ENCODE measurements at regions not wholly inside any gene's neighbourhood (a gene's known extent, or its start where the extent isn't known, plus 50 kb on each side); places are given as distances from the start of the nearest gene placed in this dataset.

DNA sequence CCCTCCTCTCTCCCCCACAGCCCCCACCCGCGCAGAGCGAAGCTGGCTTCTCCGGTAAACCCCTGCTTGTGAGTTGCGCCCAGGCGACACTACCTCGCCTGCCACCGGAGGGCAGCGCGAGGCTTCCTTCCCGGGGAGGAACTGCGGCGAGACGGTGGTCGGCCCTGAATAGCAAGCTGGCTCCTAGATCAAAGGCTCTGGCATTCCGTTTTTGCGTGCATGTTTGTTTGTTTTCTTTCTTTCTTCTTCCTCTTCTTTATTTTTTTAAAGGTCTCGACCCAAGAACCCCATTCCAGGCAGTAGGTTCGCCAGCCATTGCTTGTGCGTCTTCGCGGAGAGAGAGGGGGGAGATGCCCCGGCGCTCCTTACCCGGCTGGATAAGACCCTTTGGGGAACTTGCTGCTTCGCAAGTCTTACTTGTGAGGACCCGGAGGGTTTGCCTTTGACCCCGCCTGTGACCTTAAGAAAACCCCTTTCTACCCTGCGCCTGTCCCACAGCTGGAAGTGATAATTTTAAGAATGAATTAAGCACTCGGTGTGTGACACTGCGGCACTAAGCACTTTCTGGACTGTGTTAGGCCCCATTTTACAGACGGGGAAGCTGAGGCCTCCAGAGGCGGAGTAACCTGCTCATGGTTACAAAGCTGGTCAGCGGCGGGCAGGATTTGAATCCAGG, 92.7 kb upstream of the SIRPA start:
- Mint-ChIP-seq H3K36me3 (ENCODE audit: insufficient read depth, unreplicated experiment) (no peaks in the 10 kb centered on the region), H3K9me3 (ENCODE audit: unreplicated experiment) (no peaks in the 10 kb centered on the region), H3K27me3 (ENCODE audit: insufficient read depth, unreplicated experiment) (no peaks in the 10 kb centered on the region), H3K27ac (ENCODE audit: low read depth, unreplicated experiment) (no peak overlapping the region), H3K4me1 (ENCODE audit: insufficient read depth, unreplicated experiment) (peaks cover 4% of the 10 kb centered on the region), H3K4me3 (ENCODE audit: unreplicated experiment) (no peak overlapping the region)
- TF ChIP-seq, protein P1, sequence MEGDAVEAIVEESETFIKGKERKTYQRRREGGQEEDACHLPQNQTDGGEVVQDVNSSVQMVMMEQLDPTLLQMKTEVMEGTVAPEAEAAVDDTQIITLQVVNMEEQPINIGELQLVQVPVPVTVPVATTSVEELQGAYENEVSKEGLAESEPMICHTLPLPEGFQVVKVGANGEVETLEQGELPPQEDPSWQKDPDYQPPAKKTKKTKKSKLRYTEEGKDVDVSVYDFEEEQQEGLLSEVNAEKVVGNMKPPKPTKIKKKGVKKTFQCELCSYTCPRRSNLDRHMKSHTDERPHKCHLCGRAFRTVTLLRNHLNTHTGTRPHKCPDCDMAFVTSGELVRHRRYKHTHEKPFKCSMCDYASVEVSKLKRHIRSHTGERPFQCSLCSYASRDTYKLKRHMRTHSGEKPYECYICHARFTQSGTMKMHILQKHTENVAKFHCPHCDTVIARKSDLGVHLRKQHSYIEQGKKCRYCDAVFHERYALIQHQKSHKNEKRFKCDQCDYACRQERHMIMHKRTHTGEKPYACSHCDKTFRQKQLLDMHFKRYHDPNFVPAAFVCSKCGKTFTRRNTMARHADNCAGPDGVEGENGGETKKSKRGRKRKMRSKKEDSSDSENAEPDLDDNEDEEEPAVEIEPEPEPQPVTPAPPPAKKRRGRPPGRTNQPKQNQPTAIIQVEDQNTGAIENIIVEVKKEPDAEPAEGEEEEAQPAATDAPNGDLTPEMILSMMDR (IDR thresholded peaks at IDR 0.05; ENCODE audit: unreplicated experiment) = peak; percentile 56
- intact Hi-C loops (cut with micrococcal nuclease) = loop anchor here (5.0 to 10.0 kb wide), 2 partner anchors 142 to 290 kb away; no protein-coding TSS in a partner anchor
- BruUV-seq (replicated peaks) = no TSS peak
- POLR2A ChIA-PET = interaction anchor here (0.7 kb wide), 1 partner anchor 292 kb away, joined by 4 read pairs; no protein-coding TSS in a partner anchor
- DNase-seq (ENCODE audit: unreplicated experiment) = peak; percentile 45
- CTCF ChIA-PET = interaction anchor here (0.6 to 2.9 kb wide), 21 partner anchors 8 to 561 kb away, joined by 3 to 15 read pairs (median 3); no protein-coding TSS in a partner anchor

DNA sequence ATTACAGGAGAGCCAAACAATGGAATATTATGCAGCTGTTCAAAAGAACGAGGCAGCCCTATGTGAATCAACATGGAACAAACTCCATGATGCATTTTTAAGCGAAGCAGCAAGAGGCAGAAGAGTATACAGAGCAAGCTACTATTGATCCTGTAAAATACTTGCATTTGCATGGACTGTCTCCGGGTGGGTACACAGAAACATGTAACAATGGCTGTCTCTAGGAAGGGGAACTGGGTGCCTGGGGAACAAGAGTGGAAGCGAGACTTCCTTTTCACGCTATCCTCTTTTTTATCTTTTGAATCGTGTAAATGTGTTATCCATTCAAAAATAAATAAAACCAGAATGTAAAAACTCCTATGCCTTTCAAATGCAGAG, 93.3 kb upstream of the SIRPA start:
- CTCF ChIA-PET = interaction anchor here (0.7 to 2.9 kb wide), 17 partner anchors 9 to 560 kb away, joined by 3 to 15 read pairs (median 3); no protein-coding TSS in a partner anchor
- BruUV-seq (replicated peaks) = no TSS peak
- TF ChIP-seq, protein P1 (IDR thresholded peaks at IDR 0.05; ENCODE audit: unreplicated experiment) = no peak
- POLR2A ChIA-PET = interaction anchor here (0.7 kb wide), 1 partner anchor 293 kb away, joined by 4 read pairs; no protein-coding TSS in a partner anchor
- Mint-ChIP-seq H3K4me1 (ENCODE audit: insufficient read depth, unreplicated experiment) (peaks cover 4% of the 10 kb centered on the region), H3K27me3 (ENCODE audit: insufficient read depth, unreplicated experiment) (no peaks in the 10 kb centered on the region), H3K4me3 (ENCODE audit: unreplicated experiment) (no peak overlapping the region), H3K36me3 (ENCODE audit: insufficient read depth, unreplicated experiment) (no peaks in the 10 kb centered on the region), H3K27ac (ENCODE audit: low read depth, unreplicated experiment) (no peak overlapping the region), H3K9me3 (ENCODE audit: unreplicated experiment) (no peaks in the 10 kb centered on the region)
- DNase-seq (ENCODE audit: unreplicated experiment) = no peak
- intact Hi-C loops (cut with micrococcal nuclease) = loop anchor here (2.0 to 10.0 kb wide), 3 partner anchors 93 to 290 kb away; partner anchors contain the start of gene SIRPA

DNA sequence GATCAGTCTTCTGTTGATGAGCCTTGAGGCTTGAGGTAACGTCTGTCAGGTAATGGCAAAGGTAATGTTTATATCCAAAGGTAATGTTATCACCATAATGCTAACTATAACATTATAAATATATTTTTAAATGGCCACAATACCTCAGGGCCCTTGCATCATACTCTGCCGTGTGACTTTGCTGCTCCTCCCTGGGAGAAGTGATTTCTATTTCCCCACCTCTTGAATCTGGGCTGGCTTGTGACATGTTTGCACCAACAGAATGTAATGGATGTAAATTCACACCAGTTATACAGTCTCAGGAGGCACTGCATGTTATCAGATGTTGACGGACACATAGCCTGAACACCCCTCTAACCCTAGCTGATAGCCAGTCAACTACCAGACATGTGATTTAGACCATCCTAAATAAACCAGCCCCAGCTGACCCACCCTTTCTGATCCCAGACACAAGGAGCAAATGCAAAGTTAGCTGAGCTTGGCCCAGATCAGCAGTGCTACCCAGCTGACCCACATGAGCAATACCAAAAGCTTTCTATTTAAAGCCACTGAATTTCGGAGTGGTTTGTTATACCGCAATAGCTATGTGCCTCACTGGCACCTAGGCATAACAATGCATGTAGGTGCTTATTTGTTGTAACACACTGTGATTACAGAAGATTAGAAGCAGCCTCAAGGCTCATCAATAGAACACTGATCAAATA, 93.8 kb upstream of the SIRPA start:
- Mint-ChIP-seq H3K27me3 (ENCODE audit: insufficient read depth, unreplicated experiment) (no peaks in the 10 kb centered on the region), H3K4me1 (ENCODE audit: insufficient read depth, unreplicated experiment) (peaks cover 4% of the 10 kb centered on the region), H3K27ac (ENCODE audit: low read depth, unreplicated experiment) (no peak overlapping the region), H3K36me3 (ENCODE audit: insufficient read depth, unreplicated experiment) (no peaks in the 10 kb centered on the region), H3K4me3 (ENCODE audit: unreplicated experiment) (no peak overlapping the region), H3K9me3 (ENCODE audit: unreplicated experiment) (no peaks in the 10 kb centered on the region)
- CTCF ChIA-PET = interaction anchor here (0.7 to 2.9 kb wide), 13 partner anchors 9 to 560 kb away, joined by 3 to 15 read pairs (median 4); no protein-coding TSS in a partner anchor
- BruUV-seq (replicated peaks) = no TSS peak
- intact Hi-C loops (cut with micrococcal nuclease) = loop anchor here (2.0 to 10.0 kb wide), 3 partner anchors 93 to 291 kb away; partner anchors contain the start of gene SIRPA
- TF ChIP-seq, protein P1 (IDR thresholded peaks at IDR 0.05; ENCODE audit: unreplicated experiment) = no peak
- DNase-seq (ENCODE audit: unreplicated experiment) = no peak
- POLR2A ChIA-PET = no interaction called here

- H3K36me3 Mint-ChIP-seq (ENCODE audit: insufficient read depth, unreplicated experiment) = no peaks in the 10 kb centered on the region
- CTCF ChIA-PET = interaction anchor here (0.9 to 1.8 kb wide), 9 partner anchors 9 to 373 kb away, joined by 3 to 14 read pairs (median 5); no protein-coding TSS in a partner anchor
- POLR2A ChIA-PET = interaction anchor here (0.9 kb wide), 2 partner anchors 10 to 24 kb away, joined by 3 to 4 read pairs; no protein-coding TSS in a partner anchor
- TF ChIP-seq, protein P1 (IDR thresholded peaks at IDR 0.05; ENCODE audit: unreplicated experiment) = peak; percentile 29
- H3K4me3 Mint-ChIP-seq (ENCODE audit: unreplicated experiment) = no peak overlapping the region
- no peaks in the 10 kb centered on the region for H3K9me3 Mint-ChIP-seq (ENCODE audit: unreplicated experiment)
- H3K4me1 Mint-ChIP-seq (ENCODE audit: insufficient read depth, unreplicated experiment) = peaks cover 4% of the 10 kb centered on the region
- no peaks in the 10 kb centered on the region for H3K27me3 Mint-ChIP-seq (ENCODE audit: insufficient read depth, unreplicated experiment)
- intact Hi-C loops (cut with micrococcal nuclease) = loop anchor here (2.0 to 10.0 kb wide), 3 partner anchors 94 to 292 kb away; partner anchors contain the start of gene SIRPA
- H3K27ac Mint-ChIP-seq (ENCODE audit: low read depth, unreplicated experiment) = no peak overlapping the region
- no TSS peak for BruUV-seq (replicated peaks)
- peak; percentile 38 for DNase-seq (ENCODE audit: unreplicated experiment)
Measured at GRCh38 chr20:1800777-1801176, 94.4 kb upstream of the SIRPA start.

Measured in MCF 10A (cell line).